Adipocyte (in vitro differentiated cells): ENCODE measurements at regions not wholly inside any gene's neighbourhood (a gene's known extent, or its start where the extent isn't known, plus 50 kb on each side); places are given as distances from the start of the nearest gene placed in this dataset.
"Not testable (repeated sequence)": the region's sequence is repeated elsewhere in the genome, so short reads cannot be mapped to it uniquely, and the experiment has no call there.

Source experiments
- DNase-seq: peaks from one replicate; pipeline ENCODE4 v3.0.0-alpha.2; 2015; ENCODE audit warnings: low read depth
- H3K27me3 ChIP-seq: replicated peaks from 2 replicates; pipeline ENCODE4 v1.7.0; 2013; ENCODE audit warnings: mild to moderate bottlenecking, low read length, moderate library complexity; ENCODE audit not compliant: control insufficient read depth, insufficient read depth
- H3K36me3 ChIP-seq: 2 replicates; pipeline ENCODE4 v1.7.0; 2013; ENCODE audit warnings: low read length, mild to moderate bottlenecking, moderate library complexity; ENCODE audit not compliant: control insufficient read depth, insufficient read depth, severe bottlenecking
- H3K4me1 ChIP-seq: 2 replicates; pipeline ENCODE4 v1.7.0; 2013; ENCODE audit warnings: mild to moderate bottlenecking, low read length, moderate library complexity; ENCODE audit not compliant: control insufficient read depth, insufficient read depth
- H3K4me3 ChIP-seq: 2 replicates; pipeline ENCODE4 v1.7.0; 2013; ENCODE audit warnings: mild to moderate bottlenecking, low read length, moderate library complexity
- H3K9ac ChIP-seq: 2 replicates; pipeline ENCODE4 v1.7.0; 2013; ENCODE audit warnings: mild to moderate bottlenecking, low read length, moderate library complexity
- H3K9me3 ChIP-seq: 2 replicates; pipeline ENCODE4 v1.7.0; 2013; ENCODE audit warnings: mild to moderate bottlenecking, low read length, moderate library complexity; ENCODE audit not compliant: control insufficient read depth

DNA sequence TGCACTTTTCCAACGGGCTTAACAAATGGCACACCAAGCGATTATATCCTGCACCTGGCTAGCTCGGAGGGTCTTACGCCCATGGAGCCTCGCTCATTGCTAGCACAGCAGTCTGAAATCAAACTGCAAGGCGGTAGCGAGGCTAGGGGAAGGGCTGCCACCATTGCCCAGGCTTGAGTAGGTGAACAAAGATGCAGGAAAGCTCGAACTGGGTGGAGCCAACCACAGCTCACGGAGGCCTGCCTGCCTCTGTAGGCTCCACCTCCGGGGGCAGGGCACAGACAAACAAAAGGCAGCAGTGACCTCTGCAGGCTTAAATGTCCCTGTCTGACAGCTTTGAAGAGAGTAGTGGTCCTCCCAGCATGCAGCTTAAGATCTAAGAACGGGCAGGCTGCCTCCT, 365.4 kb downstream of the MMUT start:
- H3K4me1 ChIP-seq, H3K36me3 ChIP-seq, H3K4me3 ChIP-seq, H3K9ac ChIP-seq, H3K9me3 ChIP-seq, DNase-seq, H3K27me3 ChIP-seq: not testable (repeated sequence)

DNA sequence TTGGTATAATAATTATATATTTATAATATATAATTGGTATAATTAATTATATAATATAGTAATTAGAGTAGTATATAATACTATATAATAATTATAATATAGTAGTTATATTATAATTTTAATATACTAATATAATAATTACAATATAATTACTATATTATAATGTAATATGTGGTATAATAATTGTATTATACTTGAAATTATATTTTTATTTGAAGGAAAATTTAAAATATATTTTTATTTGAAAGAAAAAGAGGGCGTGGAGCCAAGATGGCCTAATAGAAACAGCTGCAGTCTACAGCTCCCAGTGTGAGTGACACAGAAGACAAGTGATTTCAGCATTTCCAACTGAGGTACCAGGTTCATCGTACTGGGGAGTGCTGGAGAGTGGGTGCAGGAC, 365.9 kb downstream of the MMUT start:
- no peaks in the 10 kb centered on the region for H3K4me1 ChIP-seq
- no peak overlapping the region for H3K9ac ChIP-seq
- no peak for DNase-seq
- H3K4me3 ChIP-seq = no peak overlapping the region
- H3K9me3 ChIP-seq = no peaks in the 10 kb centered on the region
- H3K36me3 ChIP-seq = no peaks in the 10 kb centered on the region
- H3K27me3 ChIP-seq = no peaks in the 10 kb centered on the region

DNA sequence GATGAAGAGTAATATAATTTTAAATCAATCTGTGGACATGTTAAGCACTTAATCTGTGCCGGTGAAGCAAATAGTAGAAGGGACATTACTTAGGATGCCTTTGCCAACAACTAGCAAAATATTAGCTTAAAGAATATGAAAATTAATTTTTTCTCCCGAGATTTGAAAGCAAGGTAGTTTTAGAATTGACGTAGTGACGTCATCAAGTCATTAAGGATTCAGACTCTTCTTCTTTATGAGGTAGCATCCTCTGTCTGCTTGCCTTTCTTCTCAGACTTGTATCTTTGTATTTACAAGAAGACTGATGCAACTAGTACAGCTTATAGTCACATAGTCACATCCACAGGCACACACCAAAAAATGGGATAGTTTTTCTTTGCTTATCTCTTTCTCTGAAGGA, 374.4 kb downstream of the MMUT start:
- H3K27me3 ChIP-seq = no peaks in the 10 kb centered on the region
- no peak overlapping the region for H3K4me3 ChIP-seq
- H3K36me3 ChIP-seq = no peaks in the 10 kb centered on the region
- H3K4me1 ChIP-seq = no peaks in the 10 kb centered on the region
- DNase-seq = no peak
- no peaks in the 10 kb centered on the region for H3K9me3 ChIP-seq
- no peak overlapping the region for H3K9ac ChIP-seq

DNA sequence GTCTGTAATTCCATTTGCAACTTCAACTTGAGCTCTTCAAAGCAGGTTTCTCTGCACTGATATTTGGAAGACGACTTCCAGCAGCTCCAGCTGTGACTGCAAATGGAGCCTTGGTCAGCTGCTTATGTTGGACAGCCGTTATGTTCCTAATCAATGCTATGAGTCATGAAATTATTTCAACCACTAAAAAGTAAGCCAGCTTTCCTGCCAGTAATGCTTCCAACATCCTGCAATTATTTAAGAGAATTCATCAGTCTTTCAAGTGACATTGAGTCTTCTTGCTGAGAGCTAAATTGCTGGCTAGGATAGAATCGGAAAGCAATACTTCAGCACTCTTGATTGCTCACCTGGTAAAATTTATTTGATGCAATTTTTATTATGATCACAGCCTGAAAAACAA, 375.7 kb downstream of the MMUT start:
- H3K4me3 ChIP-seq = no peak overlapping the region
- H3K9ac ChIP-seq = no peak overlapping the region
- DNase-seq = peak; percentile 16
- no peaks in the 10 kb centered on the region for H3K4me1 ChIP-seq
- no peaks in the 10 kb centered on the region for H3K27me3 ChIP-seq
- no peaks in the 10 kb centered on the region for H3K36me3 ChIP-seq
- no peaks in the 10 kb centered on the region for H3K9me3 ChIP-seq

DNA sequence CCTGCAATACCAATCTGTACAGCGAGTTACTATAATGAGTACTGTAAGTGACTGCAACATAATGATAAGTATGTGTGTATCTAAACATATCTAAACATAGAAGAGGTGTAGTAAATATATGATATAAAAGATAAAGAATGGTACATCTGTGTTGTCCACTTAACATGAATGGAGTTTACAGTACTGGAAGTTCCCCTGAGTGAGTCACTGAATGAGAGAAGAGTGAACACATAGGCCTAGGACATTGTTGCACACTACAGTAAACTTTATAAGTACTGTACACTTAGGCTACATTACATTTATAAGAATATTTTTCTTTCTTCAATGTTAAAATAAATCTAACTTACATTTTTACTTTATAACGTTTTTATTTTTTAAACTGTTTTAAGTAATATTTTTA, 380.4 kb downstream of the MMUT start:
- H3K9ac ChIP-seq = no peak overlapping the region
- DNase-seq = no peak
- H3K4me3 ChIP-seq = no peak overlapping the region
- no peaks in the 10 kb centered on the region for H3K9me3 ChIP-seq
- H3K4me1 ChIP-seq = no peaks in the 10 kb centered on the region
- H3K27me3 ChIP-seq = no peaks in the 10 kb centered on the region
- H3K36me3 ChIP-seq = no peaks in the 10 kb centered on the region

DNA sequence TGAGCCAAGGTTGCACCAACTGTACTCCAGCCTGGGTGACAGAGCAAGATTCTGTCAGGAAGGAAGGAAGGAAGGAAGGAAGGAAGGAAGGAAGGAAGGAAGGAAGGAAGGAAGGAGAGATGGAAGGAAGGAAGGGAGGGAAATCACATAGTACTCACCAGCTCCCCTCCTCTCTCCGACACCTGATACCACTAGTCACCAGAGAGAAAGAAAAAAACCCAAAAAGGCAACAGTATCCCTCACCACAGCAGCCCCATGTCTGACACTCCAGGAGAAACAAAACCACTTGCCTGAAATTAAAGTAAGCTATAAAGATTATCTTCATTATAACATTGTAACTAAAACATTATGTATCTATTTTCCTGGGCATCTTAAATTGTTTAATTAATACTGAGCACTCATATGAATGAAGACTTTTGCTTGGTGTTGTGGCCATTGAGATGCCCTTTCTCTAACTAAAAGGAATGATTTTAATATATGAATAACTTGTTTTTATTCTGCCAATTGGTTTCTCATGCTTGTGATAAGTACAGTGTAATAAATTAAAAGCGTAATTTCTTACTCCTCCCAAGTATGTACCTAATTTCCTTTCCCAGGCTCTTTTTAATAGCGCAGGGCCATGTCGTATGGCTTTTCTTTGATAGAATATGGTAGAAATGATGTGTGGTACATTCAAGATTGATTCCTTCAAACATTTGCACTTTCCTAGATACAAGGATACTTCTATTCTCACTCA, 390.0 kb downstream of the MMUT start:
- H3K36me3 ChIP-seq = no peaks in the 10 kb centered on the region
- DNase-seq = no peak
- H3K4me3 ChIP-seq = no peak overlapping the region
- no peaks in the 10 kb centered on the region for H3K9me3 ChIP-seq
- no peaks in the 10 kb centered on the region for H3K4me1 ChIP-seq
- no peak overlapping the region for H3K9ac ChIP-seq
- H3K27me3 ChIP-seq = no peaks in the 10 kb centered on the region

DNA sequence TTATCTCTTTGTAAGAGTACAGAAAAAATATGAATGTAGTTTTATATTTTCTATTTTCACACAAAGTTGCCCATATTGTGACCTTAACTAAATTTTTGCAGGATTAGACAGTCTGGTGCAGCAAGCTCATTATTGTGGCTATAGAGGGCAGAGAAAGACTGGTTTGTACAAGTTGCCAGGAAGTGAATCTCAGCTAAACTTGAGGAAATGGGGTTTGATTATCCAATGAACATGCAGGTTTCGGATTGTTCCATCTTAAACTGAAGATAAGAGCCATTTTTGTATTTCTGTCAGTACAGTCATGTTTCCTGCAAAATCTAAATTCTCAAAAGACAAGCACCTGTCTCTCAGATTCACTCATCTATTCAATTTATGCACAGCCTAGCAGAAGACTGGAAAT, 390.9 kb downstream of the MMUT start:
- DNase-seq = no peak
- H3K4me3 ChIP-seq = no peak overlapping the region

DNA sequence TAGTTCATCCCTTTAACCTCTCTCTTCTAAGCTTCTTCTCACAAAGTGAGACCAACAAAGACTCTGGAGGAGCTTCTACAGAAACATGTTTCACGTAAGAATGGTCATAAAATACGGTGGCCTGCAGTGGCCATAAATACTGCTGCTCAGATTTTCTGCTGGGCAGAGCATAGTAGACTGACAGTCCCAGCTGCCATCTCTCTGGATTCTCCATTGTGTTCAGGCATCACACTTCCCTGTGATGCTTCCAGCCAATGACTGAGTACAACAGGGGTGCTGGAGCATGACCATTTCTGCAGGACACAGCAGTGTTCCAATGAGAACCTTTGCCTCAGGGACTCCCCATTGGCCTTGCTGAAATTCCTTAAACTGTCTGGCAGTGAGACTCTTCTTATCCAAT, 392.6 kb downstream of the MMUT start:
- Histone ChIP-seq H3K4me3 (no peak overlapping the region), H3K9ac (no peak overlapping the region), H3K9me3 (no peaks in the 10 kb centered on the region), H3K4me1 (no peaks in the 10 kb centered on the region), H3K27me3 (no peaks in the 10 kb centered on the region), H3K36me3 (no peaks in the 10 kb centered on the region)
- no peak for DNase-seq

More for the DNA sequence above, 390.9 kb downstream of the MMUT start:
- no peaks in the 10 kb centered on the region for H3K9me3 ChIP-seq
- no peak overlapping the region for H3K9ac ChIP-seq
- H3K4me1 ChIP-seq = no peaks in the 10 kb centered on the region
- no peaks in the 10 kb centered on the region for H3K36me3 ChIP-seq
- no peaks in the 10 kb centered on the region for H3K27me3 ChIP-seq

DNA sequence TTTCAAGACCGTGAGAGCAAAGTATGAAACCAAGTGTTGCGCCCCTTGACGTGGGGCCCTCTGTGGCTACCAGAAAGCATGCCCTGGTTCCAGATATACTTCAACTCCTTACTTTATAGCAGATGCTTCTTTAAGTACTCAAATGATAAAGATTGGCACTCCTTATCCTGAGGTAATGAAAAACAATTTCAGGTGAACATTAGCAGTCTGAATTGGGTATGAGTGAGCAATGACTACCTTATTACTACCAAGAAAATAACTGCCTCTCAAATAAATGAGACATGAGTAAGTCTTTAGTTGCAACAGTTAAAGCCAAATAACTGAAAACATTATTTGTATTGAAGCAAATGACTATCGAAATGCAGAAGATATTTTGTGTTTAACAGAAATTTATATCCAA, 408.7 kb downstream of the MMUT start:
- Histone ChIP-seq H3K4me3 (no peak overlapping the region), H3K9ac (no peak overlapping the region), H3K9me3 (peaks cover 2% of the 10 kb centered on the region), H3K27me3 (no peaks in the 10 kb centered on the region), H3K4me1 (no peaks in the 10 kb centered on the region), H3K36me3 (no peaks in the 10 kb centered on the region)
- DNase-seq = no peak

DNA sequence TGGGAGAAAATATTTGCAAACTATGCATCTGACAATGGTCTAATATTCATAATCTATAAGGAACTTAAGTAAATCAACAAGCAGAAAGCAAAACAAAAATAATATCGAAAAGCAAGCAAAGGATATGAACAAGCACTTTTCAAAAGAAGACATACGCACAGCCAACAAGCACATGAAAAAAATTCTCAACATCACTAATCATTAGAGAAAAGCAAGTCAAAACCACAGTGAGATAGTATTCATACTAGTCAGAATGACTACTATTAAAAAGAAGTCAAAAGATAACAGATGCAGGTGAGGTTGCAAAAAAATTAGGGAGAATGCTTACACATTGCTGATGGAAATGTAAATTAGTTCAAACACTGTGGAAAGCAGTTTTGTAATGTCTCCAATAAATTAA, 410.2 kb downstream of the MMUT start:
- peaks cover 2% of the 10 kb centered on the region for H3K9me3 ChIP-seq
- H3K36me3 ChIP-seq = no peaks in the 10 kb centered on the region
- H3K4me3 ChIP-seq = no peak overlapping the region
- H3K9ac ChIP-seq = no peak overlapping the region
- no peaks in the 10 kb centered on the region for H3K4me1 ChIP-seq
- no peaks in the 10 kb centered on the region for H3K27me3 ChIP-seq
- DNase-seq = no peak

DNA sequence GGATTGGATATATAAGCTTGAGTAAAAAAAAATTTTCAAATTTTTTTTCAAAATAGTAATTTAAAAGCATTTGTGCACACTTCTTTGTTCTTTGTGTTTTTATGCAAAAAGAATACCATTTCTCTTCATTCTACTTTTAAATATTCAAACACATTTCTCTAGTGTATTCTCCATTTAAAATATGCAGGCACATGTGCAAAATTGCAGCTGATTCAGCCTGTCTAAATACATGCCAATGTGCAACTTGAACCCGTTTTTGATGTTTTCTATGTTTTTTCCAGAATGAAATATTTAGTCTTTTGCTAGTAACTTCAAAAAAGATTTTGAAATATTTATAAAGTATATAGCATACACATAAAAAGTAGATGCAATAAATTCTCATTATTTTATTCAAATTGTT, 411.8 kb downstream of the MMUT start:
- DNase-seq = no peak
- Histone ChIP-seq H3K36me3 (no peaks in the 10 kb centered on the region), H3K4me1 (no peaks in the 10 kb centered on the region), H3K9me3 (peaks cover 2% of the 10 kb centered on the region), H3K27me3 (no peaks in the 10 kb centered on the region), H3K4me3 (no peak overlapping the region), H3K9ac (no peak overlapping the region)

DNA sequence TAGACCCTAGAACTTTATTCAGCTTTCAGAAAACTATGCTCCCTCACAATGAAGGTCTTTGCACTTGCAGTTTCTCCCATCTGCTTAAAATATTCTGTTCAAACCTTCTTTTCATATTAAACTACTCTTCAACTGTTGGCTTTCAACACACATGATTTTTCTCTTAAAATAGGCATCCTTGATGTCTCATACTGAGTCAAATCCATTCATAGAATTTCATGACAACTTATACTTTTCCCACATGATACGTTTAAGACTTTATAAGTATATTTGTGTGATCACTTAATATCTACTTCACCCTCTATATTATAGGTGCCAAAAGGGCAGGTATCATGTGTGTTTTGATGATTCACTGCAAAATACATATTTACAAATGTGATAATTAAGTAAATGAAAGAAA, 412.5 kb downstream of the MMUT start:
- Histone ChIP-seq H3K9ac (no peak overlapping the region), H3K36me3 (no peaks in the 10 kb centered on the region), H3K4me1 (no peaks in the 10 kb centered on the region), H3K9me3 (peaks cover 2% of the 10 kb centered on the region), H3K4me3 (no peak overlapping the region), H3K27me3 (no peaks in the 10 kb centered on the region)
- no peak for DNase-seq
